DOHH2 (cell line): ENCODE measurements at regions not wholly inside any gene's neighbourhood (a gene's known extent, or its start where the extent isn't known, plus 50 kb on each side); places are given as distances from the start of the nearest gene placed in this dataset.

Experiments used
- CTCF ChIP-seq: fragments of 200-600 bp; sonication (generic); IDR thresholded peaks from one replicate; pipeline ENCODE4 v1.5.1; 2014; ENCODE audit warnings: antibody characterized with exemption, mild to moderate bottlenecking, low read depth, low read length; ENCODE audit not compliant: poor library complexity, severe bottlenecking
- EZH2phosphoT487 ChIP-seq: fragments of 200-600 bp; sonication (generic); IDR thresholded peaks from 2 replicates; pipeline ENCODE4 v1.6.1; 2017; ENCODE audit warnings: borderline replicate concordance, mild to moderate bottlenecking, antibody characterized with exemption, low read length, moderate library complexity, mixed read lengths

GRCh38 chr2:67579216-67579615 lies 182.1 kb downstream of the ETAA1 start:
- TF ChIP-seq CTCF, result no peak
- no peak for TF ChIP-seq EZH2phosphoT487
